ENCODE measurements at regions not wholly inside any gene's neighbourhood (a gene's known extent, or its start where the extent isn't known, plus 50 kb on each side); places are given as distances from the start of the nearest gene placed in this dataset.

DNA sequence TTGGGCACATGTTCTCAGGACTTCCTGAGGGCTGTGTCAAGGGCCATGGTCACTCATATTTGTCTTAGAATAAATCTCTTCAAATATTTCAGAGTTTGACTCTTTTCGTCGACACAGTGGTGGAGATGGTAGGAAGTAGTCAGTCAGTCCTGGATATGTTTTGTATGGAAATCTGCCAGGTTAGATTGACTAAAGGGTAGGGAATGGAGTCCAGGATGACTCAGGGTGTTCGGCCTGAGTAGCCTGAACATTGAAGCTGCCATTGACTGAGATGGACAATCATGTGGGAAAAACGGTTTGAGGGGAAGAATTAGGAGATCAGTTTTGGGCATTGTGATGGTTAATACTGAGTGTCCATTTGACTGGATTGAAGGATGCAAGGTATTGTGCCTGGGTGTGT, 177.1 kb upstream of the CENPE start:
- DNase-seq (ENCODE audit: low read depth, low spot score) (no peak), ATAC-seq (no peak)
- in situ Hi-C loops (cut with HindIII; ENCODE audit: low pct_unique_long_range_greater_than_20kb, low sequenced_read_pairs): no loop called here
- no TSS peak for BruUV-seq (replicated peaks)
- Histone ChIP-seq H3K27ac (ENCODE audit: low read length) (no peak overlapping the region), H3K36me3 (ENCODE audit: control insufficient read depth, insufficient read depth, low read length) (no peaks in the 10 kb centered on the region), H3K27me3 (ENCODE audit: control insufficient read depth, insufficient read depth, low read length) (no peaks in the 10 kb centered on the region), H3K4me1 (ENCODE audit: control insufficient read depth, insufficient read depth, low read length) (no peaks in the 10 kb centered on the region), H3K4me3 (ENCODE audit: low read depth in 2 of 2, low read length in 2 of 2) (no peak overlapping the region), H3K9me3 (ENCODE audit: control insufficient read depth, insufficient read depth, low read depth, low read length) (no peaks in the 10 kb centered on the region)
- ChIA-PET POLR2A (no interaction called here), CTCF (no interaction called here)
- intact Hi-C loops (cut with micrococcal nuclease; ENCODE audit: unreplicated experiment): no loop called here
- no peak for TF ChIP-seq SIN3A (IDR thresholded peaks at IDR 0.05; ENCODE audit: borderline replicate concordance, insufficient read depth, low read depth, low read length)
- TF ChIP-seq, protein P1, sequence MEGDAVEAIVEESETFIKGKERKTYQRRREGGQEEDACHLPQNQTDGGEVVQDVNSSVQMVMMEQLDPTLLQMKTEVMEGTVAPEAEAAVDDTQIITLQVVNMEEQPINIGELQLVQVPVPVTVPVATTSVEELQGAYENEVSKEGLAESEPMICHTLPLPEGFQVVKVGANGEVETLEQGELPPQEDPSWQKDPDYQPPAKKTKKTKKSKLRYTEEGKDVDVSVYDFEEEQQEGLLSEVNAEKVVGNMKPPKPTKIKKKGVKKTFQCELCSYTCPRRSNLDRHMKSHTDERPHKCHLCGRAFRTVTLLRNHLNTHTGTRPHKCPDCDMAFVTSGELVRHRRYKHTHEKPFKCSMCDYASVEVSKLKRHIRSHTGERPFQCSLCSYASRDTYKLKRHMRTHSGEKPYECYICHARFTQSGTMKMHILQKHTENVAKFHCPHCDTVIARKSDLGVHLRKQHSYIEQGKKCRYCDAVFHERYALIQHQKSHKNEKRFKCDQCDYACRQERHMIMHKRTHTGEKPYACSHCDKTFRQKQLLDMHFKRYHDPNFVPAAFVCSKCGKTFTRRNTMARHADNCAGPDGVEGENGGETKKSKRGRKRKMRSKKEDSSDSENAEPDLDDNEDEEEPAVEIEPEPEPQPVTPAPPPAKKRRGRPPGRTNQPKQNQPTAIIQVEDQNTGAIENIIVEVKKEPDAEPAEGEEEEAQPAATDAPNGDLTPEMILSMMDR (IDR thresholded peaks at IDR 0.05): no peak
- TF ChIP-seq, protein P2, sequence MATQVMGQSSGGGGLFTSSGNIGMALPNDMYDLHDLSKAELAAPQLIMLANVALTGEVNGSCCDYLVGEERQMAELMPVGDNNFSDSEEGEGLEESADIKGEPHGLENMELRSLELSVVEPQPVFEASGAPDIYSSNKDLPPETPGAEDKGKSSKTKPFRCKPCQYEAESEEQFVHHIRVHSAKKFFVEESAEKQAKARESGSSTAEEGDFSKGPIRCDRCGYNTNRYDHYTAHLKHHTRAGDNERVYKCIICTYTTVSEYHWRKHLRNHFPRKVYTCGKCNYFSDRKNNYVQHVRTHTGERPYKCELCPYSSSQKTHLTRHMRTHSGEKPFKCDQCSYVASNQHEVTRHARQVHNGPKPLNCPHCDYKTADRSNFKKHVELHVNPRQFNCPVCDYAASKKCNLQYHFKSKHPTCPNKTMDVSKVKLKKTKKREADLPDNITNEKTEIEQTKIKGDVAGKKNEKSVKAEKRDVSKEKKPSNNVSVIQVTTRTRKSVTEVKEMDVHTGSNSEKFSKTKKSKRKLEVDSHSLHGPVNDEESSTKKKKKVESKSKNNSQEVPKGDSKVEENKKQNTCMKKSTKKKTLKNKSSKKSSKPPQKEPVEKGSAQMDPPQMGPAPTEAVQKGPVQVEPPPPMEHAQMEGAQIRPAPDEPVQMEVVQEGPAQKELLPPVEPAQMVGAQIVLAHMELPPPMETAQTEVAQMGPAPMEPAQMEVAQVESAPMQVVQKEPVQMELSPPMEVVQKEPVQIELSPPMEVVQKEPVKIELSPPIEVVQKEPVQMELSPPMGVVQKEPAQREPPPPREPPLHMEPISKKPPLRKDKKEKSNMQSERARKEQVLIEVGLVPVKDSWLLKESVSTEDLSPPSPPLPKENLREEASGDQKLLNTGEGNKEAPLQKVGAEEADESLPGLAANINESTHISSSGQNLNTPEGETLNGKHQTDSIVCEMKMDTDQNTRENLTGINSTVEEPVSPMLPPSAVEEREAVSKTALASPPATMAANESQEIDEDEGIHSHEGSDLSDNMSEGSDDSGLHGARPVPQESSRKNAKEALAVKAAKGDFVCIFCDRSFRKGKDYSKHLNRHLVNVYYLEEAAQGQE (IDR thresholded peaks at IDR 0.05; ENCODE audit: insufficient read depth in 1 of 2, low read depth in 2 of 2, low read length in 1 of 2): no peak
- TF ChIP-seq POLR2AphosphoS5 (IDR thresholded peaks at IDR 0.05; ENCODE audit: low read depth, low read length): no peak
- no peak for TF ChIP-seq TCF7L2 (IDR thresholded peaks at IDR 0.05; ENCODE audit: low read depth, low read length)

DNA sequence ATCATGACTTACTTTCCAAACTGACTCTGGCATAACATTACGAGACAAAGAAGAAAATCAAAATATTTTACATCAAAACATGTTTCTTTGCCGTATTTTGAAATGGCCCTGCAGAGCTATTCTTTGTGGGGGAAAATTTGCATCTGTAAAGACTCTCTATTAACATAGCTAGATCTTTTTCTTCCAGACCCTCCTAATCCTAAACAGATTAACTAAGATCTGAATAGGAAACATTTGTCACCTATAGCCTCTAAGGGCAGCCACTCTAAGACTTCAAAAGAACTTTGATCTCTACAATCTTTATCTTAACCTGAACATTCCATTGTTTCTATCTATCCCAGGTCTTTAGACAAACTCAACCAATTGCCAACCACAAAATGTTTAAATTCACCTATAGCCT, 176.6 kb upstream of the CENPE start:
- in situ Hi-C loops (cut with HindIII; ENCODE audit: low pct_unique_long_range_greater_than_20kb, low sequenced_read_pairs): no loop called here
- intact Hi-C loops (cut with micrococcal nuclease; ENCODE audit: unreplicated experiment): no loop called here
- H3K27ac ChIP-seq (ENCODE audit: low read length): no peak overlapping the region
- H3K4me1 ChIP-seq (ENCODE audit: control insufficient read depth, insufficient read depth, low read length): no peaks in the 10 kb centered on the region
- POLR2A ChIA-PET: no interaction called here
- no peak overlapping the region for H3K4me3 ChIP-seq (ENCODE audit: low read depth in 2 of 2, low read length in 2 of 2)
- no peak for TF ChIP-seq TCF7L2 (IDR thresholded peaks at IDR 0.05; ENCODE audit: low read depth, low read length)
- TF ChIP-seq, protein P1 (IDR thresholded peaks at IDR 0.05): no peak
- no peak for TF ChIP-seq SIN3A (IDR thresholded peaks at IDR 0.05; ENCODE audit: borderline replicate concordance, insufficient read depth, low read depth, low read length)
- no peak for TF ChIP-seq POLR2AphosphoS5 (IDR thresholded peaks at IDR 0.05; ENCODE audit: low read depth, low read length)
- TF ChIP-seq, protein P2 (IDR thresholded peaks at IDR 0.05; ENCODE audit: insufficient read depth in 1 of 2, low read depth in 2 of 2, low read length in 1 of 2): no peak
- no peaks in the 10 kb centered on the region for H3K27me3 ChIP-seq (ENCODE audit: control insufficient read depth, insufficient read depth, low read length)
- CTCF ChIA-PET: no interaction called here
- ATAC-seq (no peak), DNase-seq (ENCODE audit: low read depth, low spot score) (no peak)
- no peaks in the 10 kb centered on the region for H3K9me3 ChIP-seq (ENCODE audit: control insufficient read depth, insufficient read depth, low read depth, low read length)
- no peaks in the 10 kb centered on the region for H3K36me3 ChIP-seq (ENCODE audit: control insufficient read depth, insufficient read depth, low read length)
- no TSS peak for BruUV-seq (replicated peaks)
